SK-N-SH (cell line): ENCODE measurements at regions not wholly inside any gene's neighbourhood (a gene's known extent, or its start where the extent isn't known, plus 50 kb on each side); places are given as distances from the start of the nearest gene placed in this dataset.

Source experiments
- CTCF ChIA-PET: fragments of 300-600, 350-600 bp; formaldehyde crosslinking; extraction: SDS; loops from one replicate; lab custom pipeline; 2021; lab: Yijun Ruan, JAX
- POLR2A ChIA-PET: fragments of 350-600 bp; sonication (Branson Sonifier 250); formaldehyde crosslinking; extraction: SDS; loops from one replicate; lab custom pipeline; 2020; ENCODE audit warnings: antibody characterized with exemption, inconsistent platforms; lab: Yijun Ruan, JAX
- DNase-seq: peaks from one replicate; pipeline ENCODE4 v3.0.0; 2012
- H2AFZ ChIP-seq: fragments of 200-600 bp; sonication (generic); 2 replicates; pipeline ENCODE4 v1.8.1; 2016; ENCODE audit warnings: antibody characterized with exemption, mild to moderate bottlenecking, low read depth
- H3F3A ChIP-seq: fragments of 200-600 bp; sonication (generic); replicated peaks from 2 replicates; pipeline ENCODE3; 2016; ENCODE audit warnings: antibody characterized with exemption, mild to moderate bottlenecking; ENCODE audit not compliant: insufficient read depth
- H3K27ac ChIP-seq, 2 experiments: fragments of 200-500 bp in 1 of 2; fragments of 200-600 bp in 1 of 2; sonication (Bioruptor generic) in 1 of 2; sonication (generic), shearing (Covaris generic) in 1 of 2; 2 replicates each; pipeline versions ENCODE4 v1.5.1 to v1.6.1; 2014 to 2016; ENCODE audit warnings: low read depth in 2 of 2, inconsistent platforms in 1 of 2, low read length in 1 of 2, mild to moderate bottlenecking in 1 of 2, mixed read lengths in 1 of 2
- H3K27me3 ChIP-seq: fragments of 200-600 bp; sonication (generic), shearing (Covaris generic); 2 replicates; pipeline ENCODE4 v1.6.1; 2016; ENCODE audit warnings: mixed run types; ENCODE audit not compliant: insufficient read depth
- H3K36me3 ChIP-seq, 2 experiments: fragments of 200-500 bp in 1 of 2; fragments of 200-600 bp in 1 of 2; sonication (Bioruptor generic) in 1 of 2; sonication (generic) in 1 of 2; replicated peaks in 1 of 2; 2 replicates each; pipeline versions ENCODE3 to v1.5.1; 2014 to 2016; ENCODE audit warnings: low read length in 1 of 2, mild to moderate bottlenecking in 1 of 2; ENCODE audit not compliant: insufficient read depth in 2 of 2, control insufficient read depth in 1 of 2
- H3K4me1 ChIP-seq, 2 experiments: fragments of 200-500 bp in 1 of 2; fragments of 200-600 bp in 1 of 2; sonication (Bioruptor generic) in 1 of 2; sonication (generic), shearing (Covaris generic) in 1 of 2; 2 replicates each; pipeline versions ENCODE4 v1.5.1 to v1.6.1; 2014 to 2016; ENCODE audit warnings: low read depth in 1 of 2, low read length in 1 of 2, mixed run types in 1 of 2; ENCODE audit not compliant: insufficient read depth in 2 of 2, control insufficient read depth in 1 of 2
- H3K4me2 ChIP-seq: fragments of 200-600 bp; sonication (generic), shearing (Covaris generic); 2 replicates; pipeline ENCODE4 v1.6.1; 2017; ENCODE audit warnings: mixed run types
- H3K4me3 ChIP-seq, 2 experiments: fragments of 200-500 bp in 1 of 2; fragments of 200-600 bp in 1 of 2; sonication (Bioruptor generic) in 1 of 2; sonication (generic), shearing (Covaris generic) in 1 of 2; 2 replicates each; pipeline versions ENCODE4 v1.5.1 to v1.8.1; 2014 to 2016; ENCODE audit warnings: low read depth in 2 of 2, inconsistent platforms in 1 of 2, low read length in 1 of 2, mild to moderate bottlenecking in 1 of 2, mixed read lengths in 1 of 2, moderate library complexity in 1 of 2
- H3K79me2 ChIP-seq: fragments of 200-600 bp; sonication (generic); 2 replicates; pipeline ENCODE4 v1.8.1; 2017; ENCODE audit warnings: mild to moderate bottlenecking; ENCODE audit not compliant: insufficient read depth
- H3K9ac ChIP-seq: fragments of 200-600 bp; sonication (generic); 2 replicates; pipeline ENCODE4 v1.6.1; 2017; ENCODE audit warnings: mixed run types
- H3K9me2 ChIP-seq: fragments of 200-600 bp; sonication (generic); 2 replicates; pipeline ENCODE4 v1.6.1; 2017; ENCODE audit warnings: mixed run types
- H3K9me3 ChIP-seq: fragments of 200-600 bp; sonication (generic); 2 replicates; pipeline ENCODE4 v1.6.1; 2017; ENCODE audit warnings: mixed run types, mild to moderate bottlenecking, moderate library complexity
- H4K20me1 ChIP-seq: fragments of 200-600 bp; sonication (generic); 2 replicates; pipeline ENCODE4 v1.6.1; 2017; ENCODE audit warnings: mild to moderate bottlenecking, mixed run types; ENCODE audit not compliant: insufficient read depth
- GABPA ChIP-seq: IDR thresholded peaks from 2 replicates; pipeline ENCODE4 v1.4.0; 2012; ENCODE audit warnings: low read depth, mild to moderate bottlenecking
- GATA2 ChIP-seq: sonication (generic); formaldehyde crosslinking; IDR thresholded peaks from 2 replicates; pipeline ENCODE4 v1.5.0; 2020; ENCODE audit warnings: mild to moderate bottlenecking, missing genetic modification reagents
- IRF3 ChIP-seq: fragments of 150-350 bp; IDR thresholded peaks from 2 replicates; pipeline ENCODE4 v1.6.1; 2016; ENCODE audit warnings: mild to moderate bottlenecking, low read depth, low read length
- JUND ChIP-seq: IDR thresholded peaks from 2 replicates; pipeline ENCODE4 v1.4.0; 2012
- MAX ChIP-seq: IDR thresholded peaks from 2 replicates; pipeline ENCODE4 v1.4.0; 2012; ENCODE audit warnings: low read depth
- MEF2A ChIP-seq: IDR thresholded peaks from 2 replicates; pipeline ENCODE4 v1.4.0; 2012; ENCODE audit warnings: low read depth, borderline replicate concordance
- NFIC ChIP-seq: IDR thresholded peaks from 2 replicates; pipeline ENCODE4 v1.4.0; 2012; ENCODE audit warnings: borderline replicate concordance
- NRF1 ChIP-seq: IDR thresholded peaks from 2 replicates; pipeline ENCODE4 v1.6.1; 2012; ENCODE audit warnings: low read depth, mild to moderate bottlenecking, low read length
- RAD21 ChIP-seq: IDR thresholded peaks from 2 replicates; pipeline ENCODE4 v1.6.1; 2012; ENCODE audit warnings: mild to moderate bottlenecking, low read length
- RCOR1 ChIP-seq: fragments of 150-350 bp; IDR thresholded peaks from 2 replicates; pipeline ENCODE4 v1.6.1; 2017; ENCODE audit warnings: antibody characterized with exemption, low read length
- REST ChIP-seq: IDR thresholded peaks from 2 replicates; pipeline ENCODE4 v1.6.1; 2012; ENCODE audit warnings: mild to moderate bottlenecking, low read depth, low read length, moderate library complexity
- SIN3A ChIP-seq: IDR thresholded peaks from 2 replicates; pipeline ENCODE4 v1.6.1; 2012; ENCODE audit warnings: low read depth, mild to moderate bottlenecking, low read length, moderate library complexity, borderline replicate concordance
- SMC3 ChIP-seq: IDR thresholded peaks from 2 replicates; pipeline ENCODE4 v1.6.1; 2012; ENCODE audit warnings: low read depth, low read length, improper control_type of control experiment
- TAF1 ChIP-seq: IDR thresholded peaks from 2 replicates; pipeline ENCODE4 v1.6.1; 2012; ENCODE audit warnings: low read depth, mild to moderate bottlenecking, low read length, moderate library complexity, borderline replicate concordance
- TCF12 ChIP-seq: IDR thresholded peaks from 2 replicates; pipeline ENCODE4 v1.4.0; 2012
- TEAD4 ChIP-seq: IDR thresholded peaks from 2 replicates; pipeline ENCODE4 v1.4.0; 2012; ENCODE audit warnings: mild to moderate bottlenecking, borderline replicate concordance; ENCODE audit not compliant: insufficient read depth
- USF2 ChIP-seq: fragments of 150-350 bp; IDR thresholded peaks from 2 replicates; pipeline ENCODE4 v1.6.1; 2017; ENCODE audit warnings: antibody characterized with exemption, low read length, low read depth, borderline replicate concordance
- YY1 ChIP-seq: IDR thresholded peaks from 2 replicates; pipeline ENCODE4 v1.4.0; 2012; ENCODE audit warnings: low read depth, mild to moderate bottlenecking
- ZBTB33 ChIP-seq: IDR thresholded peaks from 2 replicates; pipeline ENCODE4 v1.4.0; 2012; ENCODE audit warnings: low read depth, borderline replicate concordance
- WGBS: methylation state at CpG from one replicate; pipeline ENCODE4 v1.1.6; 2017; ENCODE audit warnings: low lambda C conversion rate; 5-methylcytosine and 5-hydroxymethylcytosine counted together

GRCh38 chr9:96130970-96131369 lies 171.0 kb downstream of the HSD17B3 start:
- 44% methylated on average over 3 of the region's 3 CpGs for WGBS
- Histone ChIP-seq H3K27ac (no peak overlapping the region), H4K20me1 (no peaks in the 10 kb centered on the region), H3K27me3 (no peaks in the 10 kb centered on the region; the same call in 1 of the 2 replicates), H3K4me2 (no peak overlapping the region), H3K36me3 (no peaks in the 10 kb centered on the region), H3K4me3 (no peak overlapping the region), H3K9me2 (no peaks in the 10 kb centered on the region), H3K9ac (no peak overlapping the region), H3K79me2 (no peaks in the 10 kb centered on the region), H2AFZ (no peak overlapping the region), H3K4me1 (peaks cover 0 to 2% of the 10 kb centered on the region in 2 experiments; a peak in 1 of 4 replicates), H3K9me3 (no peaks in the 10 kb centered on the region), H3F3A (no peaks in the 10 kb centered on the region)
- TF ChIP-seq TCF12, result no peak
- no peak for TF ChIP-seq RCOR1
- no peak for TF ChIP-seq GABPA
- no peak for TF ChIP-seq MEF2A
- no peak for TF ChIP-seq REST
- TF ChIP-seq NRF1, result no peak
- TF ChIP-seq SIN3A, result no peak
- TF ChIP-seq RAD21, result no peak
- TF ChIP-seq YY1, result no peak
- no peak for TF ChIP-seq JUND
- no peak for TF ChIP-seq NFIC
- no peak for TF ChIP-seq MAX
- no peak for TF ChIP-seq ZBTB33
- TF ChIP-seq USF2, result no peak
- TF ChIP-seq SMC3, result no peak
- TF ChIP-seq GATA2 (CRISPR knock-in tag), result no peak
- no peak for TF ChIP-seq TAF1
- TF ChIP-seq IRF3, result no peak
- no peak for TF ChIP-seq TEAD4
- DNase-seq, result no peak
- ChIA-PET CTCF (interaction anchor here (0.9 kb wide), 1 partner anchor 13 kb away, joined by 3 read pairs; no protein-coding TSS in a partner anchor), POLR2A (no interaction called here)
